Ovary (tissue), 7 donors: ENCODE measurements at regions not wholly inside any gene's neighbourhood (a gene's known extent, or its start where the extent isn't known, plus 50 kb on each side); places are given as distances from the start of the nearest gene placed in this dataset.

Experiments used
- DNase-seq, 5 donors: peaks; one replicate each; pipeline ENCODE4 v3.0.0-alpha.2; 2019 to 2020
- H3K27ac ChIP-seq, 2 donors: fragments of 200-600 bp; one replicate each; pipeline versions ENCODE4 v1.5.1 to v1.8.0; 2019 to 2022
- H3K27me3 ChIP-seq: fragments of 200-600 bp; one replicate; pipeline ENCODE4 v1.8.0; 2022
- H3K36me3 ChIP-seq: fragments of 200-600 bp; sonication (generic); one replicate; pipeline ENCODE4 v1.5.1; 2019
- H3K4me1 ChIP-seq: one replicate; pipeline ENCODE4 v1.8.1; 2013; ENCODE audit warnings: mild to moderate bottlenecking, moderate library complexity; ENCODE audit not compliant: insufficient read depth
- H3K4me3 ChIP-seq: fragments of 200-600 bp; sonication (generic); one replicate; pipeline ENCODE4 v1.5.1; 2017
- H3K9me3 ChIP-seq, 2 donors: fragments of 200-600 bp in 1 of 2; sonication (generic) in 1 of 2; one replicate each; pipeline versions ENCODE4 v1.5.1 to v1.8.1; 2013 to 2019; ENCODE audit warnings: mild to moderate bottlenecking in 1 of 2, moderate library complexity in 1 of 2
- CTCF ChIP-seq, 3 donors: fragments of 450-650 bp in 2 of 3; fragments of 200-600 bp in 1 of 3; IDR thresholded peaks; one replicate each; pipeline versions ENCODE4 v1.5.1 to v1.8.0; 2016 to 2022; ENCODE audit warnings: antibody characterized with exemption in 3 of 3, mild to moderate bottlenecking in 1 of 3
- EP300 ChIP-seq: sonication (generic); formaldehyde crosslinking; IDR thresholded peaks from one replicate; pipeline ENCODE4 v1.6.1; 2017; ENCODE audit warnings: antibody characterized with exemption
- POLR2A ChIP-seq: fragments of 450-650 bp; IDR thresholded peaks from one replicate; pipeline ENCODE4 v1.6.1; 2017; ENCODE audit warnings: antibody characterized with exemption, mild to moderate bottlenecking, moderate library complexity
- WGBS, 3 donors: extraction: QIAGEN DNeasy Blood & Tissue Kit in 1 of 3; methylation state at CpG; one replicate each; pipeline versions ENCODE4 v1.1.5 to v1.1.7; 2013 to 2017; 5-methylcytosine and 5-hydroxymethylcytosine counted together
- intact Hi-C, 4 donors: fragments of 100-400 bp; cut with DNase I; formaldehyde crosslinking; loops; one replicate each; pipeline versions ENCODE4 v1.11.0 to v1.15.1; 2022 to 2023
- donor health status: DM: no; HTN: no; CAD: no; lungs with moderate emphysema.
- donor health status: DM: no; HTN: no; CAD: no.
- donor health status: Bipolar disorder and iron deficiency.
- donor health status: DM: no; HTN: no; CAD: no.
- donor health status: DM: yes; HTN: yes; CAD: no.

GRCh38 chr17:13749891-13750235 lies 148.1 kb upstream of the HS3ST3A1 start:
- H3K4me3 ChIP-seq = no peak overlapping the region
- no peaks in the 10 kb centered on the region for H3K27me3 ChIP-seq
- no peaks in the 10 kb centered on the region for H3K9me3 ChIP-seq
- no peaks in the 10 kb centered on the region for H3K36me3 ChIP-seq
- TF ChIP-seq EP300 (no peak), POLR2A (no peak), CTCF (IDR thresholded peaks at IDR 0.05) (no peak)
- H3K27ac ChIP-seq = no peak overlapping the region
- WGBS, 3 donors = 10 to 21% (median 15%) methylated on average over 1 of the region's 1 CpG
- no peaks in the 10 kb centered on the region for H3K4me1 ChIP-seq
- intact Hi-C loops = no loop called here
- DNase-seq = no peak

DNA sequence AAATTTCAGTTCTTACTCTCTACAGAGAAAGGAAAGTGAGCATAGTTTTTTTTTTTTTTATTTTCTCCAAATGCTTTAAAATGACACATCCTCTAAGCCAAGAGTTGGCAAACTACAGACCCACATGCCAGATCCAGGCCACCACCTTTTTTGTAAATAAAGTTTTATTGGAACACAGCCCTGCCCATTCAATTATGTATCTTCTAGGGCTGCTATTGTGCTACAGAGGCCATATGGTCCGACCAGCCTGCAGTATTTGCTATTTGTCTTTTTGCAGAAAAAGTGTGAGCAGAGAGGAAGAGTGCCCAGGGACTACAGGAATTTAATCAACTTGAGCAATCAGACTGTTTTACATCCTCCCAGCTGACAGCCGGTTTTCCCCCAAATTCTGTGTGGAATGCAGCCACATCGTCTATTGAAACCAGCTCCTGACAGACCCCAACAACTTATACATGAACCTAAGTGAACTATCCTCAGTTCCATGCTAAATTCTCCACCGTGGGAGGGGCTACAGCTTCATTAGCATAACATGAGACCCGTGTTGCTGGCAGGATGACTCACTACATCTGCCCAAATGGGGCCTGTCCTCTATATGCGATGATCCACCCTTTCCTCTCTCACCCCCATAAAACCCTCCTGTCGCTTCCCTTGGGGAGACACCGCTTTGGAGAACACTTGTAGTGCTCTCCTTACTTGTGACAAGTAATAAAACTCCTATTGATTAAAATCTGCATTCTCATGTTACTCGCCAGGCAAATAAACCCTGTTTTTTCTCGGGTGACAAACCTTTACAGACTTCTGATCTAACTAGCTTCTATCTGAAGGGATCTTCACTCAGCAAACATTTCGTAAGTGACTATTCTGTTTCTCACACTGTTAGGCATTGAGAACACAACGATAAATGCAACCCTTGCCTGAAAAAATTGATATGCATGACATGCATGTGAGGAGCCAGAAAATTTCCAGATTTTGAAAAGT lies 149.4 kb upstream of the HS3ST3A1 start:
- 72 to 77% (median 74%) methylated on average over 12 of the region's 12 CpGs for WGBS, 3 donors
- TF ChIP-seq POLR2A (no peak), EP300 (no peak), CTCF (IDR thresholded peaks at IDR 0.05) (no peak)
- intact Hi-C loops = no loop called here
- DNase-seq = no peak
- Histone ChIP-seq H3K36me3 (no peaks in the 10 kb centered on the region), H3K9me3 (no peaks in the 10 kb centered on the region), H3K27ac (no peak overlapping the region), H3K4me3 (no peak overlapping the region), H3K27me3 (no peaks in the 10 kb centered on the region), H3K4me1 (no peaks in the 10 kb centered on the region)

DNA sequence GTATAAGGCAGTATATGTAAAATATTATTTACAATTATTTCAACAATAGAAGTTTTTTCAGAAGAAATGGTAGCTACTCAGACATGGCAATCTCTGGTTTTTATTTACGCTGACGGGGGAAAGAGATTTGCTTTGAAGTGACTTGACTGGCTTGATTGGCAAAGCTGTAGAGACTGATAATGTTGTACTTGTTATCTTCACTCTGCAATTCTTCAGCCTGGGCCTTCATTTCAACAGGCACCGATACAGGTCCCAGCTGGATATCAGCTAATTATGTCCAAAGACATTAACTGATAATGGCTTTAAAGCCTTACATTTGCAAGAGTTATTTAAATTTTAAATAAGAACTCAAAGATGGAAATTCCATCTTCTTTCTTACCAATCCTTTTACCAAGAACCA lies 151.4 kb upstream of the HS3ST3A1 start:
- Histone ChIP-seq H3K4me1 (no peaks in the 10 kb centered on the region), H3K4me3 (no peak overlapping the region), H3K36me3 (no peaks in the 10 kb centered on the region), H3K27me3 (no peaks in the 10 kb centered on the region), H3K27ac (no peak overlapping the region), H3K9me3 (no peaks in the 10 kb centered on the region)
- WGBS, 3 donors = 70 to 75% (median 74%) methylated on average over 3 of the region's 3 CpGs
- DNase-seq = no peak
- no peak for TF ChIP-seq POLR2A
- no peak for TF ChIP-seq CTCF (IDR thresholded peaks at IDR 0.05)
- TF ChIP-seq EP300 = no peak
- intact Hi-C loops = no loop called here

DNA sequence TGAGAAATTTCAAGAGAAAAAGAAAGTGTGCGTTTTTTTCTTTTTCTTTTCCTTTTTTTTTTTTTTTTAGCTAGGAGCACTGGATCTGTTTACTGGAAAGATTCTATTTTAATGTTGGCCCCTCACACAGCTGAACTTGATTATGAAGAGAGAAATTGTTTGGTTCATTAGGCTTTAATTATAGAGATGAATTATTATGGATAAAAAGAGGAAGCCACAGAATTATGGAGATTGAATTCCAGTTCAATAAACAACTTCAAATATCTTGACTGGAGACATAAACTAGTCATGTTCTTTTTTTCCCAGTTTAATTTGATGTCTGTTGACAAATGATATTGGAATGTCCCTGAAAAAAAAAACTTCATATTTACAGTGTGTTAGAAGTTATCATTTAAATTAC lies 152.0 kb upstream of the HS3ST3A1 start:
- Histone ChIP-seq H3K36me3 (no peaks in the 10 kb centered on the region), H3K4me1 (no peaks in the 10 kb centered on the region), H3K4me3 (no peak overlapping the region), H3K27ac (no peak overlapping the region), H3K9me3 (no peaks in the 10 kb centered on the region), H3K27me3 (no peaks in the 10 kb centered on the region)
- intact Hi-C loops = no loop called here
- WGBS, 3 donors = 61 to 78% (median 75%) methylated on average over 1 of the region's 1 CpG
- DNase-seq = no peak
- TF ChIP-seq EP300 (no peak), POLR2A (no peak), CTCF (IDR thresholded peaks at IDR 0.05) (no peak)
